HG02870 (cell line): ENCODE measurements at regions not wholly inside any gene's neighbourhood (a gene's known extent, or its start where the extent isn't known, plus 50 kb on each side); places are given as distances from the start of the nearest gene placed in this dataset.

ENCODE experiments used
- ATAC-seq: cut with Tn5 transposase; IDR thresholded peaks from one replicate; pipeline ENCODE4 v1.9.1; 2021; ENCODE audit warnings: mild to moderate bottlenecking, moderate library complexity; ENCODE audit not compliant: unreplicated experiment

GRCh38 chr5:14090755-14091154, 52.4 kb upstream of the TRIO start:
- ATAC-seq = no peak

GRCh38 chr5:14090290-14090689, 52.9 kb upstream of the TRIO start:
- no peak for ATAC-seq

DNA sequence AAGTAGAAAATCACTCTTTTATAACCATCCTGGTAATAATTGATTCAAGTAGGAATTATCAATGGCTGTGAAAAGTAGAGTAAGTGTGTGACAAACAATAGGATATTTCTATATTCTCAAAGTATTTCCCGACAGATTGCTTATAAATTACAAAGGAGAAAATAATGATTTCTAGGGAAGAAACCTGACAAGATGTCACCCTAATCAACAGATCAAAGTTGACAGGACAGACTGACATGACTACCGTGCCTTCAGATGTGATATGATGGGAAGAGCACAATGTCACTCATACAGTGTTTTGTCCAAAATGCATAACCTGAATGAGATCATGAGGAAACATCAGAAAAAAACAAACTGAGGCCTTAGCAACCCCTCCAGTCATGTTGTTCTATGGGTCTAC, 53.9 kb upstream of the TRIO start:
- no peak for ATAC-seq

DNA sequence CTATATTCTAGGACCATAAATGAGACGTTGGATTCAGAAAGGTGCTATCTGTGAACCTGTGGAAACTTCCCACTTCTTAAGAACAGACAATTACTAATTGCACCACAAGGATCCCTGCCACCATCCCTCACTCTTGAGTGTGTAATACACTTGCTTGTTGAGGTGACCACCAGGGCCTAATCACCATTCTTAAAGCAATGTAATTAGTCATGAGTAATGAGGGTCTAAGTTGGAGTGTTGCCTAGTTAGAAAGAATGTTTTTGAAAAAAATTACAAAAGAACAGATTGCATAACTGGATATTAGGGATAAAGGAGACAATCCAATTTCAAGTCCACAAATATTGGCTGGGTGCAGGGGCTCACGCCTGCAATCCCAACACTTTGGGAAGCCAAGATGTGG, 56.9 kb upstream of the TRIO start:
- ATAC-seq = no peak

GRCh38 chr5:14082973-14083372, 60.2 kb upstream of the TRIO start:
- no peak for ATAC-seq

GRCh38 chr5:14082523-14082922, 60.6 kb upstream of the TRIO start:
- no peak for ATAC-seq

GRCh38 chr5:14081791-14082190, 61.4 kb upstream of the TRIO start:
- no peak for ATAC-seq

DNA sequence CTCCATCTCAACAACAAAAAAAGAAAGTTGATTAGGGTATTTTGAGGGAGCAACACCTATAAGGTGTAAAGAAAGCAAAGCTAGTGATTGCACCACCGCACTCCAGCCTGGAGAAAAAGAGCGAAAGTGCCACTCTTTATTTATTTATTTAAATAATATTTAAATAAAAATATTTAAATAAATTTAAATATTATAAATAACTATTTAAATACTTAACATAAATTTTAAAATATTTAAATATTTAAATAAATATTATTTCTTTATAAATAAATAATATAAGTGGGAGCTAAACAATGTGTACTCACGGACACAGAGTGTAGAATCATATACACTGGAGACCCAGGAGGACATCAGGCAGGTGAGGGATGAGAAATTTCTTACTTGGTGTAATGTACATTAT, 64.4 kb upstream of the TRIO start:
- no peak for ATAC-seq

DNA sequence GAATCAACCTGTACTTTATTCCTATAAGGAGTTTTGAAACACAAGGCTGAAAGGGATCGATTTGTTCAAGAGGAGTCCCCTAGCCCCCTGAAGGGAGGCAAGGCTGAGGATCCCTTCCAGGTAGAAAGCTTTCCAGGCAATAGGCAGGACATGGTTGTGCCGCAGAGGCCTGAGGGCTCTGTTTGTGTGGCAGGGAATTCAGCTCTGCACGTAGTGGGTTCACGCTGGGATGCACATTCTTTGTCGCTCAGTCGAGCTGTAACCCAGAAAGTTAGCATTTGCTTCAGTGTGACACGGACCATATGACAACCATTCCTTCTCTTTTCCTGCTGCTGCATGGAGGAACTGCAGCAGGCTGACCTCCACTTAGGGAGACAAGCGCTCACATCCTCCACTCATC, 65.6 kb upstream of the TRIO start:
- ATAC-seq = no peak

- no peak for ATAC-seq
Measured at GRCh38 chr5:14076561-14076960, 66.6 kb upstream of the TRIO start.

GRCh38 chr5:14075937-14076336, 67.2 kb upstream of the TRIO start:
- no peak for ATAC-seq

DNA sequence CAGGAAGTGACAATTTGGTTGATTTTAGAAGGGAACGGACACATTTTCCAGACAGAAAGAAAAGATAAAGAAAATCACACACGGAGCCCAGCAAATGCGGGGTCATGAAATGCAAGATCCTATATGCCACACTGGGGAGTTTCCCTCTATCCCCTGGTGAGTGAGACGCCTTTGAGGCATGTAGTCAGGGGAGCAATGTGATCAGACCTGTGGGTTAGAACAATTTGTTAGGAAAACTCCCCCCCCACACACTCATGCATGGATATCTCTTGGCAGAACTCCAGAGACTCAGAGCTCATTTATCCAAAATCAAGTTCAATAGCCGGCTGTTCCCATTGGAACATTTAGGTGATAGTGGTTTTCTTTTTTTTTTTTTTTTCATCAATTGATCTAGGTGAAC, 71.7 kb upstream of the TRIO start:
- ATAC-seq = no peak

DNA sequence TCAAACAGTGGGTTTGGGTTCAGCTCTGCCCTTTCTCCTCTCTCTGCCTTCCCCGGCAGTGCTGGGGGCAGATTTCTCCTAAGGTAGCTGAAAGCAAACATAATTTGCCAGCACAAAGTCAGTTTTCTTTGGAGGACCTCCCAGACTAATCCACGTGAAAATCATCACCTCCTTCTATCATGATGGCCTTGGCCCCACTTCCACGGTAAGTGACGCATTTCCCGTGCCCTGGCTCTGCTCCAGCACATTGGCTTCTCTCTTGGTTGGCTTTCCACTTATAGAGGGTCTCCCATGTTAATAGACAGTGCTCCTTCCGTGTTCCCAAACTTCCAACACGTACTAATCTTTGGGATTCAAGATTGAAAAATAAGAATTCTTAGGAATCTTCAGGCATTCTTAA, 74.1 kb upstream of the TRIO start:
- no peak for ATAC-seq

- ATAC-seq = no peak
Measured at GRCh38 chr5:14068136-14068535, 75.0 kb upstream of the TRIO start.

DNA sequence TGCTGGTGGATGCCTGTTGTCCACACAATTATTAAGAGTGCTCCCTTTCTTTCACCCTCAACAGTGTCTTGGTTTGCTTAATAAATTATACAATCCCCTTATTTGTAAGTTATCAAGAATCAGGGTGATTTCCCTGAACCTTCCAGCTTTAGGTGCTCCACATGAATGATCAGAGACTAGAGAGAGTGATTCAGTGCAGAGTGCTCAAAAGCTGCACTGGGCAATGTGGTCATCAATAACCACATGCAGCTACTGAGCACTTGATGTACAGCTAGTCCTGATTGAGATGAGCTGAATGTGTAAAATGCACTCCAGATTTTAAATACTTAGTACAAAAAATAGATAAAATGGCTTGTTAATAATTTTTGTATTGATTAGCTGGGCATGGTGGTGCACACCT, 76.8 kb upstream of the TRIO start:
- ATAC-seq = no peak

DNA sequence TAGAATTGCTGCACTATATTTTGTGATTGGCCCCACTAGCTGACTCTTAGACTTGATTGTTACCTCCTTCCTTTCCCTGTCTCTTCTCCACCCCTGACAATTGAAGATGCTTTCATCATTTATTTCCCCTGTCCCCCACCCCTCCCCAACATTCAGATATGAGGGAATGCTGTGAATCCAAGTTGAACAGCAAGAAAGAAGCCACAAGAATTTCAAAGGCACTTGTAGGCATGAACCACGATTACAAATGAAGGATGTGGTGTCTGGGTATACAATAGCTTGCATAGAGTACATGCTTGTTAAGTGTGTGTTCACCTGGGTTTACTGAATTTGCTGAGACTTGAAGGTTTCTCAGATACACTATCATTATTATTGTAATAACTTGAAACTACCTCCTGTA, 78.3 kb upstream of the TRIO start:
- no peak for ATAC-seq

- no peak for ATAC-seq
Measured at GRCh38 chr5:14063691-14064090, 79.5 kb upstream of the TRIO start.

DNA sequence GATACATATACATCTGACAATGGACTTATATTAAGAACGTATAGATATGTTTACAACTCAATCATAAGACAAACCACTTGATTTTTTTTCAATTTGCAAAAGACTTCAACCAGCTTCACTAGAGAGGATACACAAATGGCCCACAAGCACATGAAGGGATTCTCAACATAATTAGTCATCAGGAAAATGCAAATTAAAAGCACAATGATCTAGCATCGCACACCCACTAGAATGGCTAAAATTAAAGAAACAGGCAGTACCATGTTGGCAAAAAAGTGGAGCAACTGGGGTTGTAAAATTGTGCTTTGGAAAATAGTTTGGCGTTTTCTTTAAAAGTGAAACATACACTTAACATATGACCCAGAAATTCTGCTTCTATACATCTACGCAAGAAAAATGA, 80.0 kb upstream of the TRIO start:
- no peak for ATAC-seq

DNA sequence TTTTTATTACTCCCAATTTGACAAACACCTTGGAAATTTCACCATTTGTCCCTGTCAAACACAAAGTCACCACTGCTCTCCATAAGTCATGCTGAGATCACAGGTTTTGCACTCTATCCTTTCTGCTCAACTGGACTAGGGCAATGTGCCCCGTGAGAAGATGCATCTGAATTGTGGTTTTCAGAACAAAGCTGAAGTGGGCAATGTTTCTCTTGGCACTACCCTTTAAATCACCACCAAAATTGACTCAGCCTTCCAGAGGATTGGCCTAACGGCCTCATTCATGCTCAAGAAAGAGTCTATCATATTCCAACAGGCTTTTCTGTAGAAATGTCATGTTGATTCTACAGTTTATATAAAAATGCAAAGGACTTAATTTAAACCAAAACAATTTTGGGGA, 81.0 kb upstream of the TRIO start:
- ATAC-seq = no peak

DNA sequence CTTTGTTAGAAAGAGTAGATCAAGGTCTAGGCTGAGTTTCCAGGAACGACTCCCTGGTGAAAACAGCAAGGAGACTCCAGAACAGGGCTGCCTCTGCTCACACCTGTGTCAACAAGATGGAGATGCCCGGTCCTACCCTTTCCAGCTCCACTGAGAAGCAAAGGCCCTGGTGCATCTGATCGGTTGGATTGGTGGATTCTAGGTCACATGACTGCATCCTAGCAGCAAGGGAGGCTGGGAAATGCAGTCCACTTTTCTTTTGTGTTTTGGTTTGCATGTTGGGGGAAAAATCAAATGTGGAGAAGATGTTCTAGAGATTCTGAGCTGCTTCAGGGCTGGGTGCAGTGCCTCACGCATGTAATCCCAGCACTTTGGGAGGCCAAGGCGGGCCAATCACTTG, 82.0 kb upstream of the TRIO start:
- ATAC-seq = no peak

DNA sequence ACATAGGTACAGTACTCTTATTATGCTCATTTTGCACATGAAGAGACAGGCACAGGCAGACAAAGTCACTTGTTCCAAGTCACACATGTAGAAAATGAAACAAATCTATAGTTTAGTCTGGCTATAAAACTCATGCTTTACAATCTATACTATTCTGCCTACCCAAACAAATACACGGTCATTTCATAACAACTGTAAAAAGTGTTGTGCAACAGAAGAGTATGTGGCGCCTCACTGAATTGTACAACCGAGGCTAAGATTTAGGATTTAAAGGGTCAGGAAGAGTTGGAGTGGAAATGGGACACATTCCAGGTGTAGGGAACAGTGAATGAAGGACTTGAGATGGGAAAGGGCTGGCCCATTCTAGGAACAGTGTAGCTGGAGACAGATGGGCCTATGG, 82.9 kb upstream of the TRIO start:
- ATAC-seq = no peak

GRCh38 chr5:14059810-14060209, 83.3 kb upstream of the TRIO start:
- ATAC-seq = no peak

DNA sequence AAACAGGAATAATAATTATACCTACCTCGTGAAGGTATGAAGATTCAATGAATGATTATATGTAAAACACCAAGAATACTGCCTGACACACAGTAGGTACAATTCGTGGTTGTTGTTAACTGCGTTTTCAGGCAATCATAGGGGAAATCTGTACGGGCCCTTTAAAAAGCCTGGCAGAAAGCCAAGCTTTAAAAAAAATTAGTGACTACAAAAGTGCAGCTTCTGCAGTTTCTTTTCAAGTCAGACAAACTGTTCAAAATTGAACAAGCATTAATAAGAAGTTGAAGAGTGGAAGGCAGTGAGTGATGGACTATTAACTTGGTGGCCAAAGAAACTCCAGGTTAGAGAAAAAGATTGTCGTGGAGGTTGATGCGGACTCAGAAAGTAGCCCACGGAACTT, 85.9 kb upstream of the TRIO start:
- no peak for ATAC-seq

GRCh38 chr5:14056039-14056438, 87.1 kb upstream of the TRIO start:
- ATAC-seq = no peak
